Stimulated activated CD4-positive, alpha-beta T cell treated with anti-CD3 and anti-CD28 coated beads, Interleukin-15, amount 100 ng/mL, for 48 hours (primary cell): ENCODE measurements at regions not wholly inside any gene's neighbourhood (a gene's known extent, or its start where the extent isn't known, plus 50 kb on each side); places are given as distances from the start of the nearest gene placed in this dataset.
A peak's percentile ranks its signal among the peaks of the same experiment; 100 is the strongest.

Source experiments
- DNase-seq, 2 donors: peaks; one replicate each; pipeline ENCODE4 v3.0.0-alpha.2; 2020; ENCODE audit warnings: low read depth in 2 of 2

DNA sequence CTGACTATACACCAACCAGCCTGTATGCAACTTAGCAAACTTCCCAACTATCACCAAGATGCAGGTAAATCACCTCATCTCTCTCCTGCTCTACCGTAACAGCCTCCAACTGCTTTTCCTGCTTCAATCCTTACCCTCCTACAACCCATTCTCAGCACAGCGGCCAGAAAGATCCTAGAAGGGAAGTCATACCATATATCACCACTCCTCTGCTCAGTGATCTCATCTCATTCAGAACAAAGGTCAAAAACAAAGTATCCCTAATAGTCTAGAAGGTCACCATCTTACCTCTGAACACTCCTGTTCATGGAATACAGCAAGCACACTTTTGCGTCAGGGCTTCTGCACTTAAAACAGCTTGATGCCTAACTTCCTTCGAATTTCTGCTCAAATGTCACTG is 62.2 kb upstream of the RNF38 start:
- no peak for DNase-seq

DNA sequence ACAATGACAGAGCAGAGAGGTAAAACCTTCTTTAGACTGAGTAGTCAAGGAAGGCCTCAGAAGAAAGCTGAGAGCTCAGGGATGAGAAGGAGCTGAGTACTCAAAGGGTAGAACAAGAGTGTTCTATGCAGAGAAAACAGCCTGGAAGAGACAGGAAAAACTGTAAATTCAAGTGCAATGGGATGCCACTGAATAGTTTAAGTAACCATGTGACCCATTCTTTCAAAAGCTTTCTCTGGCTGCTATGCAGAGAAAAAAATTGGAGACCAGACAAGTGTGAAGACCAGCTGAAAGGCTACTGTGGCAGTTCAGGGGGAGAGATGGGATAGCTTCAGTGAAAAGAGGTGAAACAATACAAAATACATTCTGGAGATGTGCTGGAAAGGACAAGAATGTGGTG is 61.3 kb upstream of the RNF38 start:
- DNase-seq = no peak

DNA sequence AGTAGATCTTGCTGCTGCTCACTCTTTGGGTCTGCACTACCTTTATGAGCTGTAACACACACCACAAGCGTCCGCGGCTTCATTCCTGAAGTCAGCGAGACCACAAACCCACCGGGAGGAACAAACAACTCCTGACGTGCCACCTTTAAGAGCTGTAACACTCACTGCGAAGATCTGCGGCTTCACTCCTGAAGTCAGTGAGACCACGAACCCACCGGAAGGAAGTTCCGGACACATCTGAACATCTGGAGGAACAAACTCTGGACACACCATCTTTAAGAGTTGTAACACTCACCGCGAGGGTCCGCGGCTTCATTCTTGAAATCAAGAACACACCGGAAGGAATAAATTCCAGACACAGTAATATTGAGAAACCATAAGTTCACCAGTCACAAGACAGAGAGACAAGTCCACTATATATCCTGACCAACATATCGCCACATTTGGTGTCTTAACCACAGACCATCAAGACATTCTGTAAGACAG is 58.4 kb upstream of the RNF38 start:
- DNase-seq = peak; percentile 67 to 74

DNA sequence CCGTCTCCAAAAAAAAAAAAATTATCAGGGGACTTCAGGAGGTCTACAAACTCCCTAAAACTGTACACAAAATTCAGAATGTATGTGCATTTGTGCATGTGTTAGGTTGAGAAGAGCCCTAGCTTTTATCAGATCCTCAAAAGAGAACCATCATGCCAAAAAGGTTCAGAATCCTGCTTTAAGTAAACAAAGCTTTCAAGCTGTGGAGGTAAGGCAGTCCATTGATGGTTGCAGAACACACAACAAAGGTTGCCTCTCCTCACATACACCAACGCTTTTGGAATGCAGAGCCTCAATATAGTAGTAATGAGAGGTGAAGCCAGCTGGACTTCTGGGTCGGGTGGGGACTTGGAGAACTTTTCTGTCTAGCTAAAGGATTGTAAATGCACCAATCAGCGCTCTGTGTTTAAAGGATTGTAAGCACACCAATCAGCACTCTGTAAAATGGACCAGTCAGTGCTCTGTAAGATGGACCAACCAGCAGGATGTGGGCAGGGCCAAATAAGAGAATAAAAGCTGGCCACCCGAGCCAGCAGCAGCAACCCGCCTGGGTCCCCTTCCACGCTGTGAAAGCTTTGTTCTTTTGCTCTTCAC is 57.9 kb upstream of the RNF38 start:
- no peak for DNase-seq

DNA sequence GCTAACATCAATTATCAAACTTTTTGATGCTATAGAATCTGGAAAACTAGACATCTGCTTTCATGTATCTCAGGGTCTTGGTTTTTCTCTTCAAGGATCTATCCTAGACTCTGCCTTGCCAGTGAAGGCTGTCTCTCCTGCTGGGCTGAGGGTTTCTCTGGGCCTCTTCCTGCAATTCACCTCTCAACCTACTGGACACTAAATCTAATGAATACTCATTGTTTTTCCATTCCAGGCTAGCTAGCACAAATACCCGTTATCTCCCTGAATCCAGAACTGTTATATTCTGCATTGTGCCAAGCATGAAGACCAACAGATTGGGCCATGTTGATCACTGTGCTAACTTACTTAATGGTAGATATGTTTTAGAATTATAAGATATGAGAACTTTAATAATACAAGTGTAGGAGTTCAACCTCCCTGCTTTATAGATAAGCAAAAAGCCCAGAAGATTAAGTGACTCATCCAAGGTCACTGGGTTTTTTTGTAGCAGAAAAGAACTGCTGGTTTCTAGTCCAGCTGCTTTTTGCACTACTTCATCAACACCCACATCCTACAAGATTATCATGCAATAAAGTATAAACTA is 56.5 kb upstream of the RNF38 start:
- no peak for DNase-seq

DNA sequence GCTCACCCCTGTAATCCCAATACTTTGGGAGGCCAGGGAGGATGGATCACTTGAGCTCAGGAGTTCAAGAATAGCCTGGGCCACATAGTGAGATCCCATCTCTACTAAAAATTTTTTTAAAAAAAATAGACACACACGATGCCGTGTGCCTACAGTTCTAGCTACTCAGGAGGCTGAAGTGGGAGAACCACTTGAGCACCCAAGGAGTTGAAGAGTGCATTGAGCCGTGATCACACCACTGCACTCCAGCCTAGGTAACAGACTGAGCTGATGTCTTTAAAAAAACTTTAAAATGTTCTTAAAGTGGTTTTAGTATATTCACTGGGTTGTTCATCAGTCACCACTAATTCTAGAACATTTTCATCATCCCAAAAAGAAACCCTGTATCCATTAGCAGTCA is 51.9 kb upstream of the RNF38 start:
- DNase-seq = no peak

DNA sequence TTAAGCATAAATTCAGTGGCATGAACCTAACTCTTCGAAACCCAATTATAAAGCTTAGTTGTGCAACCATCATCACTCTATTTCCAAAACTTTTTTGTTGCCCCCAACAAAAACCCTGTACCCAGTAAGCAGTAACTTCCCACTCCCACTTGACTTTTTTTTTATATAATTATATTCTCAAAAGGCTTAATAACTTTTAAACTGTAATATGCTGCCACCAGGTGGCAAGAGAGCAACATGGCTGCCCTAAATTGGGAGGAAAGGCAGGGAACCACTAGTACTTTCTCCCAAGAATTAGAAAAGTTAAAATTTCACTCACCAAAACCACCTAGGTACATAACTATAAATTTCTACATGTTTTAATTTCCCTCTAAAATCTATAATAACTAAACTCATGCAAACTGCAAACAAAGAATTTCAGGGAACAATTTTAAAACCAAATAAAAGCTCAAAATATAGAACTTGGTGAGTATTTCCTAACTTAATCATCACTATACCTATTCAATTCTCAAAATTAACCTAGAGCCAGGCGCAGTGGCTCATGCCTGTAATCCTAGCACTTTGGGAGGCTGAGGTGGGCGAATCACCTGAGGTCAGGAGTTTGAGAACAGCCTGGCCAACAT is 50.2 kb upstream of the RNF38 start:
- no peak for DNase-seq
